Activated CD4-positive, alpha-beta memory T cell treated with anti-CD3 and anti-CD28 coated beads, Interleukin-2, amount 10 ng/mL, durations not matched to agents 7 days and 5 days (primary cell): ENCODE measurements at regions not wholly inside any gene's neighbourhood (a gene's known extent, or its start where the extent isn't known, plus 50 kb on each side); places are given as distances from the start of the nearest gene placed in this dataset.
"Not testable (repeated sequence)": the region's sequence is repeated elsewhere in the genome, so short reads cannot be mapped to it uniquely, and the experiment has no call there.

Experiments
- CTCF ChIA-PET: fragments of 350-600 bp; sonication (Branson Sonifier 250); formaldehyde crosslinking; loops from one replicate; lab custom pipeline; 2021; ENCODE audit warnings: antibody characterized with exemption, inconsistent platforms; lab: Charles Lee
- POLR2A ChIA-PET: fragments of 350-600 bp; sonication (Branson Sonifier 250); formaldehyde crosslinking; loops from one replicate; lab custom pipeline; 2021; ENCODE audit warnings: antibody characterized with exemption; lab: Charles Lee
- DNase-seq: peaks from one replicate; pipeline ENCODE4 v3.0.0-alpha.2; 2020
- H3K27ac Mint-ChIP-seq: one replicate; pipeline ENCODE4 v1.8.0; 2021; ENCODE audit warnings: mild to moderate bottlenecking, mixed read lengths
- H3K27me3 Mint-ChIP-seq: one replicate; pipeline ENCODE4 v1.8.0; 2021; ENCODE audit warnings: mixed read lengths
- H3K36me3 Mint-ChIP-seq: one replicate; pipeline ENCODE4 v1.8.0; 2021; ENCODE audit warnings: low read depth, mixed read lengths
- H3K4me1 Mint-ChIP-seq: one replicate; pipeline ENCODE4 v1.8.0; 2021; ENCODE audit warnings: mixed read lengths
- H3K4me3 Mint-ChIP-seq: one replicate; pipeline ENCODE4 v1.8.0; 2021; ENCODE audit warnings: mild to moderate bottlenecking, mixed read lengths
- H3K9me3 Mint-ChIP-seq: one replicate; pipeline ENCODE4 v1.8.0; 2021; ENCODE audit warnings: mixed read lengths

- POLR2A ChIA-PET = no interaction called here
- Mint-ChIP-seq H3K4me3 (no peak overlapping the region), H3K4me1 (no peaks in the 10 kb centered on the region), H3K27ac (no peak overlapping the region), H3K36me3 (no peaks in the 10 kb centered on the region), H3K9me3 (no peaks in the 10 kb centered on the region), H3K27me3 (peaks cover 5% of the 10 kb centered on the region)
- DNase-seq = no peak
- CTCF ChIA-PET = interaction anchor here (1.2 kb wide), 1 partner anchor 8 kb away, joined by 4 read pairs; no protein-coding TSS in a partner anchor
Observed at GRCh38 chr17:13417381-13417950, 184.3 kb downstream of the HS3ST3A1 start.

DNA sequence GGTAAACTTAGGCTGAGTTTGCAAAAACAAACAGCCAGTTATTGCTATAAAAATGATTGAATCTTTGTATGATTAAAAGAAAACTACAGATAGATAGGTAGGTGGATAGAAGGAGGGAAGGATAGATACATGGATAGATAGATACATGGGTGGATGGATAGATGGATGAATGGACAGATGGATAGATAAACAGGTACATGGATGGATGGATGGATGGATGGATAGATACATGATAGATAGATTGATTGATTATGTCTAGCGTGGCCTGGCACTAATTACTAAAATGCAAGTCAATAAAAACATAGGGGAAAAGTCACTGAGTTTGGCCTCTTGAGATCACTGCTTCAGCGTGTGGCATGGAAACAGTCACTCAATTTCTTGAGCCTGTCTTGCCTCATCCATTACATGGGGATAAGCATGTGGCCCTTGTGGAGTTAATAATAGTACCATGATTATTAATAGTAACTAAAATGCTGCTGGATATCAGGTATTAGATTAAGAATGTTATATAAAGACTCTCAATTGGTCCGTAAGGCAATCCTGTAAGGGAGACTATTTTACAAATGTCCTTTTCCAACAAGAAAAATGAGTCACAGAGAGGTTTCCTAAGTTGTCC lies 184.9 kb downstream of the HS3ST3A1 start:
- POLR2A ChIA-PET = no interaction called here
- H3K9me3 Mint-ChIP-seq = no peaks in the 10 kb centered on the region
- no peak for DNase-seq
- H3K4me1 Mint-ChIP-seq = no peaks in the 10 kb centered on the region
- H3K27me3 Mint-ChIP-seq = peaks cover 5% of the 10 kb centered on the region
- H3K4me3 Mint-ChIP-seq = no peak overlapping the region
- CTCF ChIA-PET = no interaction called here
- no peak overlapping the region for H3K27ac Mint-ChIP-seq
- no peaks in the 10 kb centered on the region for H3K36me3 Mint-ChIP-seq

GRCh38 chr17:13415871-13416416 lies 185.8 kb downstream of the HS3ST3A1 start:
- Mint-ChIP-seq H3K4me3 (no peak overlapping the region), H3K27ac (no peak overlapping the region), H3K4me1 (no peaks in the 10 kb centered on the region), H3K27me3 (peaks cover 5% of the 10 kb centered on the region), H3K36me3 (no peaks in the 10 kb centered on the region), H3K9me3 (no peaks in the 10 kb centered on the region)
- DNase-seq = no peak
- POLR2A ChIA-PET = no interaction called here
- CTCF ChIA-PET = no interaction called here

GRCh38 chr17:13415200-13415599 lies 186.5 kb downstream of the HS3ST3A1 start:
- H3K9me3 Mint-ChIP-seq, H3K4me1 Mint-ChIP-seq, H3K27ac Mint-ChIP-seq, CTCF ChIA-PET, H3K36me3 Mint-ChIP-seq, POLR2A ChIA-PET, H3K27me3 Mint-ChIP-seq, H3K4me3 Mint-ChIP-seq, DNase-seq: not testable (repeated sequence)

DNA sequence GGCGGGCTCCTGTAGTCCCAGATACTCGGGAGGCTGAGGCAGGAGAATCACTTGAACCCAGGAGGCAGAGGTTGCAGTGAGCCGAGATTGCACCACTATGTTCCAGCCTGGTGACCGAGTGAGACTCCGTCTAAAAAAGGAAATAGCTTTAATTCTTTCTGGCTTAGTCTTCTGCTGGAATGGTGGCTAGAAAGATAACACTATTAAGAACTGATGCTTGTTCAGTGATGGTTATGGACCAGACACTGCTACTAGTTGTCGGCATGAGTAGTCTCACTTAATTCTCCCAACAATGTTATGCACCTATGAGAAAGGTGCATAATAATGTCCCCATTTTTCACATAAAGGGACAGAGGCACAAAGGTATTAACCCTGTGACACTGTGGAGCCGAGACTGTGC lies 188.7 kb downstream of the HS3ST3A1 start:
- POLR2A ChIA-PET = no interaction called here
- Mint-ChIP-seq H3K27ac (no peak overlapping the region), H3K27me3 (peaks cover 5% of the 10 kb centered on the region), H3K36me3 (no peaks in the 10 kb centered on the region), H3K4me1 (no peaks in the 10 kb centered on the region), H3K4me3 (no peak overlapping the region), H3K9me3 (no peaks in the 10 kb centered on the region)
- no peak for DNase-seq
- CTCF ChIA-PET = no interaction called here

- H3K9me3 Mint-ChIP-seq = no peaks in the 10 kb centered on the region
- no peak overlapping the region for H3K27ac Mint-ChIP-seq
Observed at GRCh38 chr17:13410874-13411273, 190.9 kb downstream of the HS3ST3A1 start.

DNA sequence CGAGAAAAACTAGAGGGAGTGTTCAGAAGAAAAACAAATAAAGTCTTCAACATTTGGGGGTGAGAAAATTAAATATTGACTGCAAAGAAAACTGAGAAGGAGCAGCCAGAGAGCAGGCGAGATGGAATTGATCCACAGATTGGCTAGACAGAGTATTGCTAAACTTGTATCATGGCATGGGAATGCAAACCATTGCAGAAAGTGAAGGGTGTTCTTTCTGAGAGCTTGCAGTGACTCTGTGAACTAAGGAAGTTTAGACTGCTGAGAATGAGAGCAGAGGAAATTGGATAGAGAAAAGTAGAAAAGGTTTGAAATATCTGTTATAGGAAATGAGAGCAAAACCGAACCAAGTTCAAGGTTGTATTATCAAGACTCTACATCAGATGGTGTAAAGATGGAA lies 191.5 kb downstream of the HS3ST3A1 start:
- no peaks in the 10 kb centered on the region for H3K4me1 Mint-ChIP-seq
- no peak overlapping the region for H3K27ac Mint-ChIP-seq
- no peaks in the 10 kb centered on the region for H3K9me3 Mint-ChIP-seq
- POLR2A ChIA-PET = no interaction called here
- no peak overlapping the region for H3K4me3 Mint-ChIP-seq
- no peaks in the 10 kb centered on the region for H3K27me3 Mint-ChIP-seq
- no peaks in the 10 kb centered on the region for H3K36me3 Mint-ChIP-seq
- no peak for DNase-seq
- CTCF ChIA-PET = interaction anchor here (1.0 kb wide), 1 partner anchor 8 kb away, joined by 4 read pairs; no protein-coding TSS in a partner anchor

More at GRCh38 chr17:13410874-13411273, 190.9 kb downstream of the HS3ST3A1 start:
- CTCF ChIA-PET = no interaction called here
- POLR2A ChIA-PET = no interaction called here
- no peaks in the 10 kb centered on the region for H3K4me1 Mint-ChIP-seq
- H3K4me3 Mint-ChIP-seq = no peak overlapping the region
- H3K36me3 Mint-ChIP-seq = no peaks in the 10 kb centered on the region
- H3K27me3 Mint-ChIP-seq = no peaks in the 10 kb centered on the region
- DNase-seq = no peak

DNA sequence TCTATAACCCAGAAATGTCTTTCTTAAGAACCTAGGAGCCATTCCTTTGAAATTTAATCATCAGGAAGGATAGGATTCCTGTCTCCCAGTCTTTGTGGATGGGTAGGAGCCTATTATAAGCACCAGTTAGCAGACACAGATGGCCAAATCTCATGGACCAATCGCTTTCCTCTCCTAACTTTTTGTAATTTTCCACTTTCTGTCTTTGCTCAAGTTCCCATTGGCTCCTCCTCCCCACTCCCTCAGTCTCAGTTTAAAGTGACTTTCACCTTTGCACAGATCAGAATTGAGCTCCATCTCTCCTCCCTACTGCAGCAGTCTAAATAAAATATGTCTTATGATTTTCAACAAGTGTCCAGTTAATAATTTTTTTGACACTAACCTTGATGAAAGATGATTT lies 192.3 kb downstream of the HS3ST3A1 start:
- H3K4me1 Mint-ChIP-seq = no peaks in the 10 kb centered on the region
- ChIA-PET POLR2A (no interaction called here), CTCF (interaction anchor here (1.0 kb wide), 1 partner anchor 9 kb away, joined by 4 read pairs; no protein-coding TSS in a partner anchor)
- H3K27ac Mint-ChIP-seq = no peak overlapping the region
- no peak for DNase-seq
- H3K4me3 Mint-ChIP-seq = no peak overlapping the region
- H3K9me3 Mint-ChIP-seq = no peaks in the 10 kb centered on the region
- H3K27me3 Mint-ChIP-seq = no peaks in the 10 kb centered on the region
- no peaks in the 10 kb centered on the region for H3K36me3 Mint-ChIP-seq

GRCh38 chr17:13407381-13407780 lies 194.3 kb downstream of the HS3ST3A1 start:
- H3K27me3 Mint-ChIP-seq = no peaks in the 10 kb centered on the region
- CTCF ChIA-PET = no interaction called here
- no peak overlapping the region for H3K27ac Mint-ChIP-seq
- DNase-seq = no peak
- H3K4me3 Mint-ChIP-seq = no peak overlapping the region
- no peaks in the 10 kb centered on the region for H3K4me1 Mint-ChIP-seq
- no peaks in the 10 kb centered on the region for H3K9me3 Mint-ChIP-seq
- no peaks in the 10 kb centered on the region for H3K36me3 Mint-ChIP-seq
- POLR2A ChIA-PET = no interaction called here

GRCh38 chr17:13405807-13406206 lies 195.9 kb downstream of the HS3ST3A1 start:
- CTCF ChIA-PET = no interaction called here
- DNase-seq = no peak
- POLR2A ChIA-PET = no interaction called here

GRCh38 chr17:13405080-13405479 lies 196.6 kb downstream of the HS3ST3A1 start:
- CTCF ChIA-PET = no interaction called here
- DNase-seq = no peak
- Mint-ChIP-seq H3K36me3 (no peaks in the 10 kb centered on the region), H3K4me3 (no peak overlapping the region), H3K9me3 (peaks cover 2% of the 10 kb centered on the region), H3K4me1 (no peaks in the 10 kb centered on the region), H3K27ac (no peak overlapping the region), H3K27me3 (no peaks in the 10 kb centered on the region)
- POLR2A ChIA-PET = no interaction called here

More at GRCh38 chr17:13405807-13406206, 195.9 kb downstream of the HS3ST3A1 start:
- Mint-ChIP-seq H3K27ac (no peak overlapping the region), H3K9me3 (peaks cover 2% of the 10 kb centered on the region), H3K4me1 (no peaks in the 10 kb centered on the region), H3K27me3 (no peaks in the 10 kb centered on the region), H3K36me3 (no peaks in the 10 kb centered on the region), H3K4me3 (no peak overlapping the region)

- Mint-ChIP-seq H3K9me3 (peaks cover 2% of the 10 kb centered on the region), H3K4me3 (no peak overlapping the region), H3K4me1 (no peaks in the 10 kb centered on the region), H3K36me3 (no peaks in the 10 kb centered on the region), H3K27ac (no peak overlapping the region), H3K27me3 (no peaks in the 10 kb centered on the region)
- no peak for DNase-seq
- POLR2A ChIA-PET = no interaction called here
- CTCF ChIA-PET = no interaction called here
Observed at GRCh38 chr17:13403982-13404946, 197.5 kb downstream of the HS3ST3A1 start.

GRCh38 chr17:13400491-13400890 lies 201.2 kb downstream of the HS3ST3A1 start:
- no peak overlapping the region for H3K4me3 Mint-ChIP-seq
- ChIA-PET POLR2A (no interaction called here), CTCF (no interaction called here)
- no peak overlapping the region for H3K27ac Mint-ChIP-seq
- H3K36me3 Mint-ChIP-seq = no peaks in the 10 kb centered on the region
- H3K9me3 Mint-ChIP-seq = peaks cover 2% of the 10 kb centered on the region
- no peaks in the 10 kb centered on the region for H3K27me3 Mint-ChIP-seq
- no peak for DNase-seq
- H3K4me1 Mint-ChIP-seq = no peaks in the 10 kb centered on the region
